ENCODE measurements at regions not wholly inside any gene's neighbourhood (a gene's known extent, or its start where the extent isn't known, plus 50 kb on each side); places are given as distances from the start of the nearest gene placed in this dataset.
"Not testable (repeated sequence)": the region's sequence is repeated elsewhere in the genome, so short reads cannot be mapped to it uniquely, and the experiment has no call there.

DNA sequence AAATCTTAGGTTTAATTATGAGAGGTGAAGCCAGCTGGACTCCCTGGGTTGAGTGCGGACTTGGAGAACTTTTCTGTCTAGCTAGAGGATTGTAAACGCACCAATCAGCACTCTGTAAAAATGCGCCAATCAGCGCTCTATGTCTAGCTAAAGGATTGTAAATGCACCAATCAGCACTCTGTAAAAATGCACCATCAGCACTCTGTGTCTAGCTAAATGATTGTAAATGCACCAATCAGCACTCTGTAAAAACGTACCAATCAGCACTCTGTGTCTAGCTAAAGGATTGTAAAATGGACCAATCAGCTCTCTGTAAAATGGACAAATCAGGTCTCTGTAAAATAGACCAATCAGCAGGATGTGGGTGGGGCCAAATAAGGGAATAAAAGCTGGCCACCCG is 345.1 kb upstream of the POT1 start:
- TF ChIP-seq PATZ1 (CRISPR knock-in tag; IDR thresholded peaks at IDR 0.05; ENCODE audit: borderline replicate concordance); OSR1 (CRISPR knock-in tag; IDR thresholded peaks at IDR 0.05); BACH2 (CRISPR knock-in tag; IDR thresholded peaks at IDR 0.05; ENCODE audit: borderline replicate concordance); CSDC2 (CRISPR knock-in tag; IDR thresholded peaks at IDR 0.05); ISL1 (CRISPR knock-in tag; IDR thresholded peaks at IDR 0.05); CSRNP3 (CRISPR knock-in tag; IDR thresholded peaks at IDR 0.05); RARB (CRISPR knock-in tag; IDR thresholded peaks at IDR 0.05); ZNF565 (CRISPR knock-in tag; conservative IDR thresholded peaks at IDR 0.05; ENCODE audit: low read depth); ZNF70 (CRISPR knock-in tag; IDR thresholded peaks at IDR 0.05); ARNTL (CRISPR knock-in tag; IDR thresholded peaks at IDR 0.05; ENCODE audit: borderline replicate concordance, low read depth): not testable (repeated sequence)
